ENCODE measurements at regions not wholly inside any gene's neighbourhood (a gene's known extent, or its start where the extent isn't known, plus 50 kb on each side); places are given as distances from the start of the nearest gene placed in this dataset.
"Not testable (repeated sequence)": the region's sequence is repeated elsewhere in the genome, so short reads cannot be mapped to it uniquely, and the experiment has no call there.

- no peak overlapping the region for H3K4me3 ChIP-seq (ENCODE audit: control insufficient read depth, low read depth, low read length)
- DNase-seq (ENCODE audit: low read depth) = no peak
- TF ChIP-seq, protein P1, sequence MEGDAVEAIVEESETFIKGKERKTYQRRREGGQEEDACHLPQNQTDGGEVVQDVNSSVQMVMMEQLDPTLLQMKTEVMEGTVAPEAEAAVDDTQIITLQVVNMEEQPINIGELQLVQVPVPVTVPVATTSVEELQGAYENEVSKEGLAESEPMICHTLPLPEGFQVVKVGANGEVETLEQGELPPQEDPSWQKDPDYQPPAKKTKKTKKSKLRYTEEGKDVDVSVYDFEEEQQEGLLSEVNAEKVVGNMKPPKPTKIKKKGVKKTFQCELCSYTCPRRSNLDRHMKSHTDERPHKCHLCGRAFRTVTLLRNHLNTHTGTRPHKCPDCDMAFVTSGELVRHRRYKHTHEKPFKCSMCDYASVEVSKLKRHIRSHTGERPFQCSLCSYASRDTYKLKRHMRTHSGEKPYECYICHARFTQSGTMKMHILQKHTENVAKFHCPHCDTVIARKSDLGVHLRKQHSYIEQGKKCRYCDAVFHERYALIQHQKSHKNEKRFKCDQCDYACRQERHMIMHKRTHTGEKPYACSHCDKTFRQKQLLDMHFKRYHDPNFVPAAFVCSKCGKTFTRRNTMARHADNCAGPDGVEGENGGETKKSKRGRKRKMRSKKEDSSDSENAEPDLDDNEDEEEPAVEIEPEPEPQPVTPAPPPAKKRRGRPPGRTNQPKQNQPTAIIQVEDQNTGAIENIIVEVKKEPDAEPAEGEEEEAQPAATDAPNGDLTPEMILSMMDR (conservative IDR thresholded peaks at IDR 0.05; ENCODE audit: control insufficient read depth, insufficient read depth, low read depth, low read length) = no peak
Measured at GRCh38 chr5:24264547-24264946, 380.2 kb downstream of the CDH10 start.

DNA sequence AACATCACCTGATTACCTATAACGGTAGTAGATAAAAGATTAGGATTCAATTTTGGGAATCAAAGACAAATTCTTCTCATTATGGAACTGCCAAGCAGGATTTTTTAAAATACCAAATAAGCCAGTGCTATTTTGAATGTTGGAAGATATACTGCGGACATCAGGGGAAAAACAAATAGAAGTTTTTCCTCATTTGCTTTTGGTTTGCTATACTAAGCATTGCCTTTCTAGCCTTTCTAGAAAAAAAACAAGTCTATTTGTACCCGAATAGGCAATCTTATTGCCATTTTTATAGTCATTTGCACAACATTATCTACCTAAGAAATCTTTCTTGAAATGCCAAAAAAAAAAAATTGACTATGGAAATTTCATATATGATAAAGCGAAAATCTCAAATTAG is 379.5 kb downstream of the CDH10 start:
- TF ChIP-seq, protein P1 (conservative IDR thresholded peaks at IDR 0.05; ENCODE audit: control insufficient read depth, insufficient read depth, low read depth, low read length) = no peak
- no peak overlapping the region for H3K4me3 ChIP-seq (ENCODE audit: control insufficient read depth, low read depth, low read length)
- DNase-seq (ENCODE audit: low read depth) = no peak

DNA sequence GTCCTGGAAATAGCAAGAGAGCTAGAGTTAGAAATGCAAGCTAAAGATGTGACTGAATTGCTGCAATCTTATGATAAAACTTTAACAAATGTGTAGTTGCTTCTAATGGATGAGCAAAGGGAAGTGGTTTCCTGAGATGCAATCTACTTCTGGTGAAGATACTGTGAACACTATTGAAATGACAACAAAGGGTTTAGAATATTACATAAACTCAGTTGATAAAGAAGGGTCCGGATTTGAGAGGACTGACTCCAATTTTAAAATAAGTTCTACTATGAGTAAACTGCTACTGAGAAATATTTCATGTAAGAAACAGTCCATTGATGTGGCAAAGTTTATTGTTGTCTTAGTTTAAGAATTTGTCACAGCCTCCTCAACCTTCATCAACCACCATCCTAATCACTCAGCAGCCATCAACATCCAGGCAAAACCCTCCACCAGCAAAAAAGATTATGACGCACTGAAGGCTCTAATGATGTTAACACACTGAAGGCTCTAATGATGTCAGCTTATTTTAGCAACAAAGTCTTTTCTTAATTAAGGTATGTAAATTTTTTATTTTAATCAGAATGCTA is 376.2 kb downstream of the CDH10 start:
- no peak overlapping the region for H3K4me3 ChIP-seq (ENCODE audit: control insufficient read depth, low read depth, low read length)
- TF ChIP-seq, protein P1 (conservative IDR thresholded peaks at IDR 0.05; ENCODE audit: control insufficient read depth, insufficient read depth, low read depth, low read length) = no peak
- DNase-seq (ENCODE audit: low read depth) = no peak

DNA sequence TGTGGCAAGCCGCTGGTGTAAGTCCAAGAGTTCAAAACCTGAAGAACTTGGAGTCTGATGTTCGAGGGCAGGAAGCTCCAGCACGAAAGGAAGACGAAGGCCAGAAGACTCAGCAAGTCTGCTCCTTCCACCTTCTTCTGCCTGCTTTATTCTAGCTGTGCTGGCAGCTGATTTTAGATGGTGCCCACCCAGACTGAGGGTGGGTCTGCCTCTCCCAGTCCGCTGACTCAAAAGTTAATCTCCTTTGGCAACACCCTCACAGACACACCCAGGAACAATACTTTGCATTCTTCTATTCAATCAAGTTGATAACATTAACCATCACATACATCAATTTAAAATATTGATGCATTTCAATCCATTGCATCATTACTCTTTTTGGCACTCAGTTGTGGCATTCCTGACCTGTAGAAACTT is 373.1 kb downstream of the CDH10 start:
- not testable (repeated sequence) for DNase-seq (ENCODE audit: low read depth); H3K4me3 ChIP-seq (ENCODE audit: control insufficient read depth, low read depth, low read length)

DNA sequence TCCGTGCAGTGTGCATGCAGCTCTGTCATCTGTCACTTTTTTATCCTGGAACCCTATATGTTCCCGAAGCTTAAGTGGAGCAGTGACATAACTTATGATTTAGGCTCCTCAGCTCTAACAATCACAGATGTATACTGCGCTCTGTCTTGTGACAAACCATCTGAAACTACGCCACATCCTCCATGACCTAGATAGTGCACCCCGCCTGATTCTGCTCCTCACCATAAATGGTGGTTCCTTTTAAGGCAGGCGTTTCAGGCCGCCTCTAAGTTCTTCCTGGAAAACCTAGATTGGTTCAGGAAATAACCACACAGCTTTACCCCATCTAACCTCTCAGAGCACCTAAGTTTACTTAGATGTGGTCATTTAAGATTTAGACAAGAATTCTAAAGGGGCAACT is 372.0 kb downstream of the CDH10 start:
- no peak for DNase-seq (ENCODE audit: low read depth)
- TF ChIP-seq, protein P1 (conservative IDR thresholded peaks at IDR 0.05; ENCODE audit: control insufficient read depth, insufficient read depth, low read depth, low read length) = no peak
- H3K4me3 ChIP-seq (ENCODE audit: control insufficient read depth, low read depth, low read length) = no peak overlapping the region

DNA sequence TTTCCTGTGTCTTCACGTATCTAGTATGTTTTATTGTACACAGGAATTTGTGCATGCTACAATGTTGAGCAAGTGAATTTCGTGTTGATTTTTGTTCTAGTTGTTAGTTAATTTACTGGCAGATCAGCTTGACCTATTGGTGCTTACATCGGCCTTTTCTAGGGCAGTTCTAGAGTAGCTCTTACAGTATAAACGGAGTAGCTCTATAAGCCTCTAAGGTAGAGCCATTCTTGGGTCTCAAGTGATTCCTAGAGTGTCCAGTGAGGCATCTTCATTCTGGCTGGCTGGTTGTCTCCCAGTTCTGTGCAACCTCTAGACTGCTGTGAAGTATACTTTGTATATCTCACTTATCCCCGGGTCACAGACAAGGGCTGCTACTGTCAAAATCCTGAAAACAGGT is 364.6 kb downstream of the CDH10 start:
- DNase-seq (ENCODE audit: low read depth) = no peak
- H3K4me3 ChIP-seq (ENCODE audit: control insufficient read depth, low read depth, low read length) = no peak overlapping the region
- TF ChIP-seq, protein P1 (conservative IDR thresholded peaks at IDR 0.05; ENCODE audit: control insufficient read depth, insufficient read depth, low read depth, low read length) = no peak

GRCh38 chr5:24281818-24282217 is 363.0 kb downstream of the CDH10 start:
- no peak overlapping the region for H3K4me3 ChIP-seq (ENCODE audit: control insufficient read depth, low read depth, low read length)
- TF ChIP-seq, protein P1 (conservative IDR thresholded peaks at IDR 0.05; ENCODE audit: control insufficient read depth, insufficient read depth, low read depth, low read length) = no peak
- DNase-seq (ENCODE audit: low read depth) = no peak
